PC-9 (cell line): ENCODE measurements at regions not wholly inside any gene's neighbourhood (a gene's known extent, or its start where the extent isn't known, plus 50 kb on each side); places are given as distances from the start of the nearest gene placed in this dataset.

Experiments
- CTCF ChIP-seq: fragments of 200-600 bp; sonication (generic); conservative IDR thresholded peaks from 2 replicates; pipeline ENCODE4 v1.6.1; 2017; ENCODE audit warnings: mixed run types, antibody characterized with exemption, mild to moderate bottlenecking, moderate library complexity
- EZH2 ChIP-seq: fragments of 200-600 bp; sonication (generic); IDR thresholded peaks from 2 replicates; pipeline ENCODE4 v1.8.0; 2017; ENCODE audit warnings: antibody characterized with exemption, low read depth

GRCh38 chr5:98458004-98458403 lies 315.5 kb upstream of the RGMB start:
- TF ChIP-seq CTCF = no peak
- TF ChIP-seq EZH2 = no peak
